Spleen (tissue), 11 donors: ENCODE measurements at regions not wholly inside any gene's neighbourhood (a gene's known extent, or its start where the extent isn't known, plus 50 kb on each side); places are given as distances from the start of the nearest gene placed in this dataset.

ENCODE experiments used
- DNase-seq: peaks from one replicate; pipeline ENCODE4 v3.0.0-alpha.2; 2020
- H3K27ac ChIP-seq, 8 donors: fragments of 200-600 bp; sonication (generic) in 7 of 8; 1 replicate in 4 of 8; 2 replicates in 4 of 8; pipeline versions ENCODE4 v1.5.0 to v1.8.0; 2016 to 2021; ENCODE audit warnings: inconsistent platforms in 4 of 8, mild to moderate bottlenecking in 4 of 8, moderate library complexity in 1 of 8
- H3K27me3 ChIP-seq, 7 donors: fragments of 200-600 bp; sonication (generic) in 6 of 7; replicated peaks in 1 of 7; 1 replicate in 4 of 7; 2 replicates in 3 of 7; pipeline versions ENCODE4 v1.5.0 to v1.8.0; 2016 to 2021; ENCODE audit warnings: inconsistent platforms in 3 of 7, mild to moderate bottlenecking in 1 of 7
- H3K36me3 ChIP-seq, 6 donors: fragments of 200-600 bp; sonication (generic) in 5 of 6; 1 replicate in 4 of 6; 2 replicates in 2 of 6; pipeline versions ENCODE4 v1.5.0 to v1.8.0; 2016 to 2021; ENCODE audit warnings: inconsistent platforms in 2 of 6
- H3K4me1 ChIP-seq, 6 donors: fragments of 200-600 bp; sonication (generic) in 5 of 6; 1 replicate in 3 of 6; 2 replicates in 3 of 6; pipeline versions ENCODE4 v1.5.0 to v1.8.0; 2016 to 2021; ENCODE audit warnings: inconsistent platforms in 3 of 6
- H3K4me3 ChIP-seq, 8 donors: fragments of 200-600 bp; sonication (generic) in 7 of 8; 1 replicate in 4 of 8; 2 replicates in 4 of 8; pipeline versions ENCODE4 v1.5.0 to v1.8.0; 2016 to 2021; ENCODE audit warnings: inconsistent platforms in 4 of 8, mild to moderate bottlenecking in 4 of 8, moderate library complexity in 2 of 8
- H3K9me3 ChIP-seq, 8 donors: fragments of 200-600 bp; sonication (generic) in 7 of 8; 1 replicate in 4 of 8; 2 replicates in 4 of 8; pipeline versions ENCODE4 v1.5.0 to v1.8.0; 2016 to 2021; ENCODE audit warnings: inconsistent platforms in 4 of 8
- CTCF ChIP-seq, 11 experiments: fragments of 200-600 bp in 7 of 11; fragments of 450-650 bp in 4 of 11; sonication (generic) in 4 of 11; IDR thresholded peaks in 8 of 11; conservative IDR thresholded peaks in 3 of 11; 1 replicate in 7 of 11; 2 replicates in 4 of 11; pipeline versions ENCODE4 v1.4.0 to v1.8.0; 2016 to 2021; ENCODE audit warnings: antibody characterized with exemption in 11 of 11, inconsistent platforms in 4 of 11, mild to moderate bottlenecking in 1 of 11
- POLR2A ChIP-seq, 3 donors: fragments of 450-650 bp; IDR thresholded peaks; one replicate each; pipeline ENCODE4 v1.5.1; 2017; ENCODE audit warnings: antibody characterized with exemption in 3 of 3, mild to moderate bottlenecking in 1 of 3
- POLR2AphosphoS5 ChIP-seq, 3 donors: sonication (generic); formaldehyde crosslinking; IDR thresholded peaks; one replicate each; pipeline ENCODE4 v1.5.1; 2017; ENCODE audit warnings: antibody characterized with exemption in 3 of 3
- WGBS, 5 donors: extraction: QIAGEN DNeasy Blood & Tissue Kit in 3 of 5; methylation state at CpG; one replicate each; pipeline versions ENCODE4 v1.1.5 to v1.1.7; 2013 to 2018; 5-methylcytosine and 5-hydroxymethylcytosine counted together
- intact Hi-C: fragments of 100-400 bp; cut with DNase I; formaldehyde crosslinking; loops from one replicate; pipeline ENCODE4 v1.15.0; 2023; ENCODE audit warnings: low total_unique reads
- donor health status: healthy with polysubstance abuse.
- donor health status: DM: no; HTN: no; CAD: no; lungs with moderate emphysema.
- donor health status: DM: no; HTN: no; CAD: no.
- donor health status: Bipolar disorder and iron deficiency.
- donor health status: healthy.
- donor health status: DM: no; HTN: no; CAD: no.
- donor health status: DM: yes; HTN: yes; CAD: no.

GRCh38 chr7:68321076-68321639, 1277.1 kb upstream of the AUTS2 start:
- Histone ChIP-seq H3K9me3 (peaks cover 0 to 23% (median 0%) of the 10 kb centered on the region in 8 donors), H3K27ac (no peak overlapping the region)
- 31 to 51% (median 48%) methylated on average over 4 of the region's 4 CpGs for WGBS, 5 donors

GRCh38 chr7:68321776-68322496, 1276.3 kb upstream of the AUTS2 start:
- no peak overlapping the region for H3K27ac ChIP-seq
- intact Hi-C loops = no loop called here
- H3K9me3 ChIP-seq = peaks cover 0 to 21% (median 0%) of the 10 kb centered on the region in 8 donors
- 69 to 85% (median 79%) methylated on average over 5 of the region's 5 CpGs for WGBS, 5 donors
- H3K4me3 ChIP-seq = no peak overlapping the region
- H3K36me3 ChIP-seq = no peaks in the 10 kb centered on the region
- peaks cover 0 to 3% (median 0%) of the 10 kb centered on the region in 6 donors for H3K4me1 ChIP-seq
- TF ChIP-seq POLR2AphosphoS5 (IDR thresholded peaks at IDR 0.05) (no peak), POLR2A (IDR thresholded peaks at IDR 0.05) (no peak), CTCF (IDR thresholded peaks at IDR 0.05 in 8 of 11, conservative IDR thresholded peaks at IDR 0.05 in 3 of 11) (no peak)
- DNase-seq = no peak
- no peaks in the 10 kb centered on the region for H3K27me3 ChIP-seq

More at GRCh38 chr7:68321076-68321639, 1277.1 kb upstream of the AUTS2 start:
- intact Hi-C loops = no loop called here
- Histone ChIP-seq H3K27me3 (no peaks in the 10 kb centered on the region), H3K4me3 (no peak overlapping the region), H3K4me1 (peaks cover 0 to 3% (median 0%) of the 10 kb centered on the region in 6 donors), H3K36me3 (no peaks in the 10 kb centered on the region)
- no peak for DNase-seq
- TF ChIP-seq POLR2A (IDR thresholded peaks at IDR 0.05) (no peak), POLR2AphosphoS5 (IDR thresholded peaks at IDR 0.05) (no peak), CTCF (IDR thresholded peaks at IDR 0.05 in 8 of 11, conservative IDR thresholded peaks at IDR 0.05 in 3 of 11) (no peak)

GRCh38 chr7:68324621-68325020, 1273.7 kb upstream of the AUTS2 start:
- Histone ChIP-seq H3K27ac (no peak overlapping the region), H3K4me1 (peaks cover 0 to 3% (median 0%) of the 10 kb centered on the region in 6 donors), H3K36me3 (no peaks in the 10 kb centered on the region), H3K4me3 (no peak overlapping the region), H3K27me3 (no peaks in the 10 kb centered on the region), H3K9me3 (peaks cover 0 to 26% (median 2%) of the 10 kb centered on the region in 8 donors)
- TF ChIP-seq POLR2AphosphoS5 (IDR thresholded peaks at IDR 0.05) (no peak), CTCF (IDR thresholded peaks at IDR 0.05 in 8 of 11, conservative IDR thresholded peaks at IDR 0.05 in 3 of 11) (no peak), POLR2A (IDR thresholded peaks at IDR 0.05) (no peak)
- DNase-seq = no peak
- intact Hi-C loops = no loop called here
- 86 to 97% (median 91%) methylated on average over 6 of the region's 6 CpGs for WGBS, 5 donors

- Histone ChIP-seq H3K4me1 (no peaks in the 10 kb centered on the region), H3K9me3 (peaks cover 0 to 74% (median 25%) of the 10 kb centered on the region in 8 donors), H3K4me3 (no peak overlapping the region), H3K27ac (no peak overlapping the region), H3K27me3 (no peaks in the 10 kb centered on the region), H3K36me3 (no peaks in the 10 kb centered on the region)
- TF ChIP-seq CTCF (IDR thresholded peaks at IDR 0.05 in 8 of 11, conservative IDR thresholded peaks at IDR 0.05 in 3 of 11) = no peak
- no peak for TF ChIP-seq POLR2A (IDR thresholded peaks at IDR 0.05)
- TF ChIP-seq POLR2AphosphoS5 (IDR thresholded peaks at IDR 0.05) = no peak
- 89 to 97% (median 92%) methylated on average over 3 of the region's 3 CpGs for WGBS, 5 donors
- no peak for DNase-seq
- intact Hi-C loops = no loop called here
These were observed 1264.1 kb upstream of the AUTS2 start for GRCh38 chr7:68334216-68334615.
